HEK293T (cell line): ENCODE measurements at regions not wholly inside any gene's neighbourhood (a gene's known extent, or its start where the extent isn't known, plus 50 kb on each side); places are given as distances from the start of the nearest gene placed in this dataset.
"Not testable (repeated sequence)": the region's sequence is repeated elsewhere in the genome, so short reads cannot be mapped to it uniquely, and the experiment has no call there.

ENCODE experiments used
- CTCF ChIA-PET: fragments of 350-600 bp; formaldehyde crosslinking; extraction: SDS; loops from one replicate; lab custom pipeline; 2021; ENCODE audit warnings: antibody characterized with exemption, inconsistent platforms; lab: Yijun Ruan, JAX
- POLR2A ChIA-PET: fragments of 350-600 bp; formaldehyde crosslinking; extraction: SDS; loops from one replicate; lab custom pipeline; 2020; ENCODE audit warnings: antibody characterized with exemption, inconsistent platforms; lab: Yijun Ruan, JAX
- DNase-seq: peaks from one replicate; pipeline ENCODE4 v3.0.0; 2012; ENCODE audit warnings: mixed read lengths; ENCODE audit errors: extremely low spot score
- ARNT ChIP-seq: fragments of 450-650 bp; IDR thresholded peaks from 2 replicates; pipeline ENCODE4 v1.6.1; 2017; ENCODE audit warnings: mild to moderate bottlenecking
- BHLHE40 ChIP-seq: fragments of 450-650 bp; IDR thresholded peaks from 2 replicates; pipeline ENCODE4 v1.6.1; 2016; ENCODE audit warnings: mild to moderate bottlenecking, moderate library complexity, borderline replicate concordance
- CTBP1 ChIP-seq: fragments of 450-650 bp; IDR thresholded peaks from 2 replicates; pipeline ENCODE4 v1.6.1; 2016; ENCODE audit warnings: borderline replicate concordance
- ELF4 ChIP-seq: fragments of 450-650 bp; IDR thresholded peaks from 2 replicates; pipeline ENCODE4 v1.6.1; 2017; ENCODE audit warnings: antibody characterized with exemption
- FOXA1 ChIP-seq: fragments of 450-650 bp; IDR thresholded peaks from 2 replicates; pipeline ENCODE4 v1.6.1; 2016; ENCODE audit warnings: mild to moderate bottlenecking
- FOXK2 ChIP-seq: fragments of 450-650 bp; IDR thresholded peaks from 2 replicates; pipeline ENCODE4 v1.6.1; 2016; ENCODE audit warnings: mild to moderate bottlenecking
- FOXM1 ChIP-seq: fragments of 450-650 bp; IDR thresholded peaks from 2 replicates; pipeline ENCODE4 v1.6.1; 2017; ENCODE audit warnings: mild to moderate bottlenecking, borderline replicate concordance
- HDGF ChIP-seq: fragments of 450-650 bp; IDR thresholded peaks from 2 replicates; pipeline ENCODE4 v1.6.1; 2017; ENCODE audit warnings: antibody characterized with exemption, borderline replicate concordance
- L3MBTL2 ChIP-seq: fragments of 450-650 bp; conservative IDR thresholded peaks from 2 replicates; pipeline ENCODE4 v1.6.1; 2016; ENCODE audit warnings: mild to moderate bottlenecking
- LEF1 ChIP-seq: fragments of 450-650 bp; IDR thresholded peaks from 2 replicates; pipeline ENCODE4 v1.6.1; 2017; ENCODE audit warnings: mild to moderate bottlenecking, borderline replicate concordance
- NFRKB ChIP-seq: fragments of 450-650 bp; IDR thresholded peaks from 2 replicates; pipeline ENCODE4 v1.6.1; 2016; ENCODE audit warnings: mild to moderate bottlenecking, moderate library complexity
- SP1 ChIP-seq: fragments of 450-650 bp; IDR thresholded peaks from 2 replicates; pipeline ENCODE4 v1.6.1; 2017
- SUZ12 ChIP-seq: fragments of 450-650 bp; IDR thresholded peaks from 2 replicates; pipeline ENCODE4 v1.6.1; 2016; ENCODE audit warnings: mild to moderate bottlenecking
- TARDBP ChIP-seq: fragments of 450-650 bp; IDR thresholded peaks from 2 replicates; pipeline ENCODE4 v1.6.1; 2016
- ZNF384 ChIP-seq: fragments of 450-650 bp; IDR thresholded peaks from 2 replicates; pipeline ENCODE4 v1.6.1; 2016
- TF ChIP-seq, protein P1 (sequence below): fragments of 450-650 bp; IDR thresholded peaks from 2 replicates; pipeline ENCODE4 v1.6.1; 2016

GRCh38 chr16:47826070-47826469 is 329.7 kb downstream of the ABCC12 start:
- ChIA-PET POLR2A (no interaction called here), CTCF (no interaction called here)
- no peak for DNase-seq
- TF ChIP-seq ARNT (no peak), CTBP1 (no peak), FOXA1 (no peak), FOXM1 (no peak), HDGF (no peak), ZNF384 (no peak), TARDBP (no peak), NFRKB (no peak), L3MBTL2 (no peak), LEF1 (no peak), BHLHE40 (no peak), SUZ12 (no peak), SP1 (no peak), FOXK2 (no peak), ELF4 (no peak)
- TF ChIP-seq, protein P1, sequence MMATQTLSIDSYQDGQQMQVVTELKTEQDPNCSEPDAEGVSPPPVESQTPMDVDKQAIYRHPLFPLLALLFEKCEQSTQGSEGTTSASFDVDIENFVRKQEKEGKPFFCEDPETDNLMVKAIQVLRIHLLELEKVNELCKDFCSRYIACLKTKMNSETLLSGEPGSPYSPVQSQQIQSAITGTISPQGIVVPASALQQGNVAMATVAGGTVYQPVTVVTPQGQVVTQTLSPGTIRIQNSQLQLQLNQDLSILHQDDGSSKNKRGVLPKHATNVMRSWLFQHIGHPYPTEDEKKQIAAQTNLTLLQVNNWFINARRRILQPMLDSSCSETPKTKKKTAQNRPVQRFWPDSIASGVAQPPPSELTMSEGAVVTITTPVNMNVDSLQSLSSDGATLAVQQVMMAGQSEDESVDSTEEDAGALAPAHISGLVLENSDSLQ, result no peak

- DNase-seq, result no peak
- ChIA-PET POLR2A (no interaction called here), CTCF (no interaction called here)
- TF ChIP-seq ZNF384 (no peak), SUZ12 (no peak), HDGF (no peak), L3MBTL2 (no peak), SP1 (no peak), FOXM1 (no peak), BHLHE40 (no peak), TARDBP (no peak), ELF4 (no peak), FOXK2 (no peak)
Observed at GRCh38 chr16:47817048-47817447, 338.7 kb downstream of the ABCC12 start.

DNA sequence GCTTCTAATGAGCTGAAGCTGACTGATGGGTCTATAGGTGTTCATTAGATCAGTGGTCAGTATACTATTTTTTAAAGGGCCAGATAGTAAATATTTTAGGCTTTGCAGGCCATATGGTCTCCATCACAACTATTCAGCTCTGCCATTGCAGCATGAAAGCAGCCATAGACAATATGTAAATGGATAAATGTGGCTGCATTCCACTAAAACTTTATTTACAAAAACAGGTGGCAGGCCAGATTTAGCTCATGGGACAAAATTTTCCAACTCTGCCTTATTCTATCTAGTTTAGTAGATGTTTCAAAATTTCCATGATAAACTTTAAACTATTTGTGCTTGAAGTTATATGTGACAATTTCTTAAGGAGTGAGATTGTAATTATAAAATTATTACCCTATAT is 339.3 kb downstream of the ABCC12 start:
- ChIA-PET POLR2A (no interaction called here), CTCF (no interaction called here)
- DNase-seq, result no peak
- TF ChIP-seq TARDBP (no peak), SUZ12 (no peak), L3MBTL2 (no peak), HDGF (no peak), ZNF384 (no peak), FOXM1 (no peak), CTBP1 (no peak)

GRCh38 chr16:47815655-47816054 is 340.1 kb downstream of the ABCC12 start:
- DNase-seq, result no peak
- TF ChIP-seq BHLHE40, result no peak
- no peak for TF ChIP-seq SP1
- no peak for TF ChIP-seq FOXA1
- no peak for TF ChIP-seq CTBP1
- no peak for TF ChIP-seq FOXM1
- TF ChIP-seq HDGF, result no peak
- no peak for TF ChIP-seq ARNT
- TF ChIP-seq NFRKB, result no peak
- TF ChIP-seq L3MBTL2, result no peak
- no peak for TF ChIP-seq SUZ12
- no peak for TF ChIP-seq ZNF384
- TF ChIP-seq FOXK2, result no peak
- TF ChIP-seq LEF1, result no peak
- TF ChIP-seq ELF4, result no peak
- TF ChIP-seq TARDBP, result no peak
- ChIA-PET POLR2A (no interaction called here), CTCF (no interaction called here)

DNA sequence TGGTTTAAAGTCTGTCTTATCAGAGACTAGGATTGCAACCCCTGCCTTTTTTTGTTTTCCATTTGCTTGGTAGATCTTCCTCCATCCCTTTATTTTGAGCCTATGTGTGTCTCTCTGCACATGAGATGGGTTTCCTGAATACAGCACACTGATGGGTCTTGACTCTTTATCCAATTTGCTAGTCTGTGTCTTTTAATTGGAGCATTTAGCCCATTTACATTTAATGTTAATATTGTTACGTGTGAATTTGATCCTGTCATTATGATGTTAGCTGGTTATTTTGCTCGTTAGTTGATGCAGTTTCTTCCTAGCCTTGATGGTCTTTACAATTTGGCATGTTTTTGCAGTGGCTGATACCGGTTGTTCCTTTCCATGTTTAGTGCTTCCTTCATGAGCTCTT is 344.0 kb downstream of the ABCC12 start:
- POLR2A ChIA-PET, CTCF ChIA-PET, DNase-seq: not testable (repeated sequence)

GRCh38 chr16:47806309-47806847 is 345.2 kb downstream of the PHKB start:
- ChIA-PET POLR2A (no interaction called here), CTCF (no interaction called here)
- no peak for DNase-seq
- TF ChIP-seq SP1 (no peak), HDGF (no peak), FOXM1 (no peak), LEF1 (no peak), BHLHE40 (no peak), SUZ12 (no peak), FOXA1 (no peak), ARNT (no peak), ELF4 (no peak), NFRKB (no peak), TARDBP (no peak), CTBP1 (no peak), FOXK2 (no peak)
- TF ChIP-seq, protein P1, result no peak

DNA sequence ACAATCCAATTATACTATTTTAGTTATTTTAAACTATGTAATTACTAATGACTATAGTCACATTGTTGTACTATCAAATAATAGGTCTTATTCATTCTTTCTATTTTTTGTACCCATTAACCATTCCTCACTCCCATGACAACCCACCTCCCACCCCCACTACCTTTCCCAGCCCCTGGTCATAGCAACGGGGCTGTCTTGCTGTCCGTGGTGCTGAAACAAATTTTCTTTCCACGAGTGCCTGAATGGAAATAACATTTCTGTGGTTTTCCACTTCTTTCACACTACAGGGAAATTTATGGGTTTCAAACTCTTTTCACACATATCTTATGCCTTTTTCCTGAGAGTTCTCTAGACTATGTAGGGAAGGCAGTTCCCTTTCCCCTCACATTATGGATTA is 326.6 kb downstream of the PHKB start:
- POLR2A ChIA-PET, result no interaction called here
- TF ChIP-seq LEF1, result no peak
- TF ChIP-seq BHLHE40, result no peak
- TF ChIP-seq, protein P1, result no peak
- TF ChIP-seq CTBP1, result no peak
- no peak for TF ChIP-seq FOXM1
- no peak for TF ChIP-seq ARNT
- no peak for TF ChIP-seq ELF4
- no peak for TF ChIP-seq ZNF384
- no peak for TF ChIP-seq TARDBP
- no peak for TF ChIP-seq SP1
- no peak for TF ChIP-seq NFRKB
- DNase-seq, result no peak
- CTCF ChIA-PET, result no interaction called here
